ENCODE measurements at regions not wholly inside any gene's neighbourhood (a gene's known extent, or its start where the extent isn't known, plus 50 kb on each side); places are given as distances from the start of the nearest gene placed in this dataset.

GRCh38 chr1:201692555-201693394, 136.2 kb upstream of the IPO9 start:
- no peaks in the 10 kb centered on the region for H4K20me1 ChIP-seq (ENCODE audit: insufficient read depth)
- peaks cover 84% of the 10 kb centered on the region for H3K79me2 ChIP-seq (replicated peaks; ENCODE audit: insufficient read depth, low read length)
- TF ChIP-seq POLR2AphosphoS5 (IDR thresholded peaks at IDR 0.05): peak; percentile 43
- TF ChIP-seq TAF1 (IDR thresholded peaks at IDR 0.05; ENCODE audit: low read depth): no peak
- peak; percentile 22 for TF ChIP-seq SMC3 (conservative IDR thresholded peaks at IDR 0.05; ENCODE audit: poor library complexity)
- peak; percentile 47 for TF ChIP-seq MXI1 (conservative IDR thresholded peaks at IDR 0.05; ENCODE audit: poor library complexity, severe bottlenecking)
- TF ChIP-seq EZH2 (IDR thresholded peaks at IDR 0.05; ENCODE audit: borderline replicate concordance, insufficient read depth, low read length, poor library complexity, severe bottlenecking): no peak
- TF ChIP-seq EP300 (conservative IDR thresholded peaks at IDR 0.05; ENCODE audit: poor library complexity, severe bottlenecking): peak; percentile 51
- H3K27ac ChIP-seq (ENCODE audit: low read length): peak overlapping the region; percentile 87
- H3F3A ChIP-seq (ENCODE audit: insufficient read depth, low read length, poor library complexity, severe bottlenecking): peaks cover 5% of the 10 kb centered on the region
- H3K9ac ChIP-seq (ENCODE audit: low read length): peak overlapping the region; percentile 68
- H3K4me3 ChIP-seq (ENCODE audit: low read length): peak overlapping the region; percentile 59
- H2AFZ ChIP-seq (ENCODE audit: low read depth, low read length): no peak overlapping the region
- no peaks in the 10 kb centered on the region for H3K9me2 ChIP-seq (ENCODE audit: insufficient read depth, low read length)
- peak overlapping the region; percentile 79 for H3K4me2 ChIP-seq (ENCODE audit: low read length)
- no peaks in the 10 kb centered on the region for H3K27me3 ChIP-seq (ENCODE audit: insufficient read depth, low read depth, low read length)
- no peaks in the 10 kb centered on the region for H3K36me3 ChIP-seq (ENCODE audit: insufficient read depth, low read length)
- H3K9me3 ChIP-seq (ENCODE audit: low read length): no peaks in the 10 kb centered on the region

GRCh38 chr1:201693890-201694607, 134.9 kb upstream of the IPO9 start:
- Histone ChIP-seq H3K27me3 (ENCODE audit: insufficient read depth, low read depth, low read length) (no peaks in the 10 kb centered on the region), H3K79me2 (replicated peaks; ENCODE audit: insufficient read depth, low read length) (peaks cover 82% of the 10 kb centered on the region), H3K4me2 (ENCODE audit: low read length) (peak overlapping the region; percentile 79), H2AFZ (ENCODE audit: low read depth, low read length) (no peak overlapping the region), H3K9me3 (ENCODE audit: low read length) (no peaks in the 10 kb centered on the region), H3F3A (ENCODE audit: insufficient read depth, low read length, poor library complexity, severe bottlenecking) (peaks cover 4% of the 10 kb centered on the region), H4K20me1 (ENCODE audit: insufficient read depth) (no peaks in the 10 kb centered on the region), H3K4me3 (ENCODE audit: low read length) (peak overlapping the region; percentile 59), H3K27ac (ENCODE audit: low read length) (peak overlapping the region; percentile 87), H3K36me3 (ENCODE audit: insufficient read depth, low read length) (no peaks in the 10 kb centered on the region), H3K9ac (ENCODE audit: low read length) (peak overlapping the region; percentile 68), H3K9me2 (ENCODE audit: insufficient read depth, low read length) (no peaks in the 10 kb centered on the region)
- TF ChIP-seq, protein P1, sequence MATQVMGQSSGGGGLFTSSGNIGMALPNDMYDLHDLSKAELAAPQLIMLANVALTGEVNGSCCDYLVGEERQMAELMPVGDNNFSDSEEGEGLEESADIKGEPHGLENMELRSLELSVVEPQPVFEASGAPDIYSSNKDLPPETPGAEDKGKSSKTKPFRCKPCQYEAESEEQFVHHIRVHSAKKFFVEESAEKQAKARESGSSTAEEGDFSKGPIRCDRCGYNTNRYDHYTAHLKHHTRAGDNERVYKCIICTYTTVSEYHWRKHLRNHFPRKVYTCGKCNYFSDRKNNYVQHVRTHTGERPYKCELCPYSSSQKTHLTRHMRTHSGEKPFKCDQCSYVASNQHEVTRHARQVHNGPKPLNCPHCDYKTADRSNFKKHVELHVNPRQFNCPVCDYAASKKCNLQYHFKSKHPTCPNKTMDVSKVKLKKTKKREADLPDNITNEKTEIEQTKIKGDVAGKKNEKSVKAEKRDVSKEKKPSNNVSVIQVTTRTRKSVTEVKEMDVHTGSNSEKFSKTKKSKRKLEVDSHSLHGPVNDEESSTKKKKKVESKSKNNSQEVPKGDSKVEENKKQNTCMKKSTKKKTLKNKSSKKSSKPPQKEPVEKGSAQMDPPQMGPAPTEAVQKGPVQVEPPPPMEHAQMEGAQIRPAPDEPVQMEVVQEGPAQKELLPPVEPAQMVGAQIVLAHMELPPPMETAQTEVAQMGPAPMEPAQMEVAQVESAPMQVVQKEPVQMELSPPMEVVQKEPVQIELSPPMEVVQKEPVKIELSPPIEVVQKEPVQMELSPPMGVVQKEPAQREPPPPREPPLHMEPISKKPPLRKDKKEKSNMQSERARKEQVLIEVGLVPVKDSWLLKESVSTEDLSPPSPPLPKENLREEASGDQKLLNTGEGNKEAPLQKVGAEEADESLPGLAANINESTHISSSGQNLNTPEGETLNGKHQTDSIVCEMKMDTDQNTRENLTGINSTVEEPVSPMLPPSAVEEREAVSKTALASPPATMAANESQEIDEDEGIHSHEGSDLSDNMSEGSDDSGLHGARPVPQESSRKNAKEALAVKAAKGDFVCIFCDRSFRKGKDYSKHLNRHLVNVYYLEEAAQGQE (IDR thresholded peaks at IDR 0.05; ENCODE audit: borderline replicate concordance): peak; percentile 63
- TF ChIP-seq EZH2 (IDR thresholded peaks at IDR 0.05; ENCODE audit: borderline replicate concordance, insufficient read depth, low read length, poor library complexity, severe bottlenecking): no peak
- no peak for TF ChIP-seq RAD21 (conservative IDR thresholded peaks at IDR 0.05)
- peak; percentile 36 for TF ChIP-seq SMC3 (conservative IDR thresholded peaks at IDR 0.05; ENCODE audit: poor library complexity)
- TF ChIP-seq EP300 (conservative IDR thresholded peaks at IDR 0.05; ENCODE audit: poor library complexity, severe bottlenecking): peak; percentile 54
- no peak for TF ChIP-seq POLR2AphosphoS5 (IDR thresholded peaks at IDR 0.05)
- TF ChIP-seq MXI1 (conservative IDR thresholded peaks at IDR 0.05; ENCODE audit: poor library complexity, severe bottlenecking): no peak
- TF ChIP-seq TAF1 (IDR thresholded peaks at IDR 0.05; ENCODE audit: low read depth): peak; percentile 39
- TF ChIP-seq, protein P2, sequence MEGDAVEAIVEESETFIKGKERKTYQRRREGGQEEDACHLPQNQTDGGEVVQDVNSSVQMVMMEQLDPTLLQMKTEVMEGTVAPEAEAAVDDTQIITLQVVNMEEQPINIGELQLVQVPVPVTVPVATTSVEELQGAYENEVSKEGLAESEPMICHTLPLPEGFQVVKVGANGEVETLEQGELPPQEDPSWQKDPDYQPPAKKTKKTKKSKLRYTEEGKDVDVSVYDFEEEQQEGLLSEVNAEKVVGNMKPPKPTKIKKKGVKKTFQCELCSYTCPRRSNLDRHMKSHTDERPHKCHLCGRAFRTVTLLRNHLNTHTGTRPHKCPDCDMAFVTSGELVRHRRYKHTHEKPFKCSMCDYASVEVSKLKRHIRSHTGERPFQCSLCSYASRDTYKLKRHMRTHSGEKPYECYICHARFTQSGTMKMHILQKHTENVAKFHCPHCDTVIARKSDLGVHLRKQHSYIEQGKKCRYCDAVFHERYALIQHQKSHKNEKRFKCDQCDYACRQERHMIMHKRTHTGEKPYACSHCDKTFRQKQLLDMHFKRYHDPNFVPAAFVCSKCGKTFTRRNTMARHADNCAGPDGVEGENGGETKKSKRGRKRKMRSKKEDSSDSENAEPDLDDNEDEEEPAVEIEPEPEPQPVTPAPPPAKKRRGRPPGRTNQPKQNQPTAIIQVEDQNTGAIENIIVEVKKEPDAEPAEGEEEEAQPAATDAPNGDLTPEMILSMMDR (IDR thresholded peaks at IDR 0.05; ENCODE audit: poor library complexity, severe bottlenecking): no peak
